ENCODE measurements at regions not wholly inside any gene's neighbourhood (a gene's known extent, or its start where the extent isn't known, plus 50 kb on each side); places are given as distances from the start of the nearest gene placed in this dataset.

- TF ChIP-seq CEBPZ (IDR thresholded peaks at IDR 0.05; ENCODE audit: low read depth, low read length) (no peak), EGR1 (IDR thresholded peaks at IDR 0.05; ENCODE audit: borderline replicate concordance in 1 of 2, low read depth in 2 of 2, low read length in 2 of 2) (no peak), ZNF592 (IDR thresholded peaks at IDR 0.05) (no peak), STAT3 (IDR thresholded peaks at IDR 0.05; ENCODE audit: low read depth, low read length) (no peak)
These were observed 232.4 kb downstream of the PCSK1 start (continued) for GRCh38 chr5:96200641-96201040.
